ENCODE measurements at regions not wholly inside any gene's neighbourhood (a gene's known extent, or its start where the extent isn't known, plus 50 kb on each side); places are given as distances from the start of the nearest gene placed in this dataset.

GRCh38 chr20:11015440-11015839, 341.6 kb upstream of the JAG1 start:
- no peaks in the 10 kb centered on the region for H3K9me3 ChIP-seq (ENCODE audit: insufficient read depth in 2 of 2, low read depth in 1 of 2, low read length in 1 of 2)
- H4K5ac ChIP-seq (ENCODE audit: insufficient read length, low read depth, low read length) = no peak overlapping the region
- CTCF ChIA-PET (ENCODE audit: partially characterized antibody) = interaction anchor here (0.5 kb wide), 1 partner anchor 88 kb away, joined by 3 read pairs; no protein-coding TSS in a partner anchor
- H4K91ac ChIP-seq (replicated peaks; ENCODE audit: insufficient read length, low read length) = no peak overlapping the region
- no peak overlapping the region for H2BK120ac ChIP-seq (replicated peaks; ENCODE audit: low read depth, low read length)
- H3K23ac ChIP-seq (ENCODE audit: insufficient read length) = no peak overlapping the region
- no peak overlapping the region for H3K18ac ChIP-seq (ENCODE audit: extremely low read depth, low read length)
- no peak overlapping the region for H3K27ac ChIP-seq (ENCODE audit: low read depth, low read length)
- no peaks in the 10 kb centered on the region for H3K36me3 ChIP-seq (ENCODE audit: control insufficient read depth in 2 of 4, insufficient read depth in 4 of 4, low read length in 3 of 4)
- H3K79me1 ChIP-seq (ENCODE audit: low read depth, low read length) = no peaks in the 10 kb centered on the region
- H2BK15ac ChIP-seq (ENCODE audit: low read length) = no peak overlapping the region
- H3K79me2 ChIP-seq (ENCODE audit: control insufficient read depth in 1 of 2, insufficient read depth in 2 of 2, low read length in 2 of 2) = no peaks in the 10 kb centered on the region
- no peak overlapping the region for H2AK5ac ChIP-seq (ENCODE audit: low read depth, low read length)
- H2BK20ac ChIP-seq (ENCODE audit: low read length) = no peak overlapping the region
- H3K23me2 ChIP-seq (ENCODE audit: low read depth, low read length) = no peaks in the 10 kb centered on the region
- 82% methylated on average over 4 of the region's 4 CpGs; no CpG with 5 or more reads in 1 of the 2 experiments for WGBS, 2 experiments (ENCODE audit: extremely low coverage in 1 of 2, insufficient coverage in 1 of 2, insufficient read length in 1 of 2, insufficient replicate concordance in 2 of 2, low coverage in 1 of 2, low lambda C conversion rate in 2 of 2, missing lambda C conversion rate in 1 of 2)
- H3K4me2 ChIP-seq (ENCODE audit: insufficient read depth in 1 of 2, low read depth in 2 of 2, low read length in 2 of 2) = no peak overlapping the region
- no peak for FAIRE-seq
- no peak overlapping the region for H3K4me3 ChIP-seq (ENCODE audit: extremely low read depth in 1 of 4, insufficient read depth in 2 of 4, low read depth in 3 of 4, low read length in 4 of 4)
- no peaks in the 10 kb centered on the region for H3K27me3 ChIP-seq (replicated peaks in 1 of 4; ENCODE audit: control insufficient read depth in 3 of 4, extremely low read depth in 1 of 4, insufficient read depth in 3 of 4, low read length in 3 of 4)
- POLR2A ChIA-PET (ENCODE audit: partially characterized antibody) = no interaction called here
- no peak overlapping the region for H4K8ac ChIP-seq (ENCODE audit: extremely low read depth, insufficient read depth, low read length)
- no peaks in the 10 kb centered on the region for H4K20me1 ChIP-seq (replicated peaks in 1 of 2; ENCODE audit: control insufficient read depth in 1 of 2, insufficient read depth in 2 of 2, low read length in 2 of 2)
- H3K4ac ChIP-seq (replicated peaks; ENCODE audit: insufficient read length, low read depth, low read length) = no peak overlapping the region
- H3K56ac ChIP-seq (replicated peaks; ENCODE audit: insufficient read length, low read depth, low read length) = no peak overlapping the region
- H2AFZ ChIP-seq (ENCODE audit: low read length) = no peak overlapping the region
- H2BK12ac ChIP-seq (ENCODE audit: low read depth, low read length) = no peak overlapping the region
- H3K4me1 ChIP-seq (replicated peaks in 1 of 4; ENCODE audit: control insufficient read depth in 3 of 4, insufficient read depth in 4 of 4, low read length in 3 of 4) = no peaks in the 10 kb centered on the region
- DNase-seq (ENCODE audit: low read depth in 1 of 2, low spot score in 2 of 2) = no peak
- H2BK5ac ChIP-seq (ENCODE audit: low read depth, low read length) = no peak overlapping the region
- no peak overlapping the region for H3K9ac ChIP-seq (replicated peaks in 1 of 4; ENCODE audit: extremely low read depth in 1 of 4, low read depth in 3 of 4, low read length in 3 of 4)
- TF ChIP-seq CTCF (IDR thresholded peaks at IDR 0.05; ENCODE audit: control extremely low read depth in 1 of 3, insufficient read depth in 1 of 3, low read depth in 1 of 3, low read length in 3 of 3) (no peak), SAP30 (IDR thresholded peaks at IDR 0.05; ENCODE audit: insufficient read depth, insufficient replicate concordance, low read length) (no peak), PHF8 (conservative IDR thresholded peaks at IDR 0.05; ENCODE audit: low read depth, low read length) (no peak)
- no peak overlapping the region for H3K14ac ChIP-seq (ENCODE audit: insufficient read length)

Measured in H1 (cell line).